Stimulated activated memory B cell treated with anti-CD40 and anti-IgM and Interleukin-4, amounts not matched to agents 10 μg/mL and 1 μg/mL and 100 μg/mL, for 72 hours (primary cell): ENCODE measurements at regions not wholly inside any gene's neighbourhood (a gene's known extent, or its start where the extent isn't known, plus 50 kb on each side); places are given as distances from the start of the nearest gene placed in this dataset.

Source experiments
- ATAC-seq: fragments of 150-1000 bp; cut with Tn5 transposase; 2 replicates; pipeline ENCODE4 v1.10.0; 2021
- H3K27ac Mint-ChIP-seq: one replicate; pipeline ENCODE4 v1.8.0; 2022; ENCODE audit warnings: mild to moderate bottlenecking, mixed read lengths
- H3K27me3 Mint-ChIP-seq: one replicate; pipeline ENCODE4 v1.8.0; 2022; ENCODE audit warnings: mixed read lengths
- H3K36me3 Mint-ChIP-seq: one replicate; pipeline ENCODE4 v1.8.0; 2022; ENCODE audit warnings: mixed read lengths
- H3K4me1 Mint-ChIP-seq: one replicate; pipeline ENCODE4 v1.8.0; 2022; ENCODE audit warnings: mixed read lengths
- H3K4me3 Mint-ChIP-seq: one replicate; pipeline ENCODE4 v1.8.0; 2022; ENCODE audit warnings: mild to moderate bottlenecking, moderate library complexity, mixed read lengths
- H3K9me3 Mint-ChIP-seq: one replicate; pipeline ENCODE4 v1.8.0; 2022; ENCODE audit warnings: mixed read lengths

- Mint-ChIP-seq H3K9me3 (peaks cover 2% of the 10 kb centered on the region), H3K4me1 (no peaks in the 10 kb centered on the region), H3K27ac (no peak overlapping the region), H3K4me3 (no peak overlapping the region), H3K36me3 (no peaks in the 10 kb centered on the region), H3K27me3 (peaks cover 26% of the 10 kb centered on the region)
- no peak for ATAC-seq
Observed at GRCh38 chr14:101616202-101616601, 54.9 kb downstream of the DIO3 start.

GRCh38 chr14:101619484-101619883 lies 58.2 kb downstream of the DIO3 start:
- H3K27me3 Mint-ChIP-seq, result peaks cover 29% of the 10 kb centered on the region
- H3K9me3 Mint-ChIP-seq, result peaks cover 2% of the 10 kb centered on the region
- H3K36me3 Mint-ChIP-seq, result no peaks in the 10 kb centered on the region
- no peak for ATAC-seq
- no peaks in the 10 kb centered on the region for H3K4me1 Mint-ChIP-seq
- no peak overlapping the region for H3K27ac Mint-ChIP-seq
- H3K4me3 Mint-ChIP-seq, result no peak overlapping the region

- Mint-ChIP-seq H3K27me3 (peaks cover 29% of the 10 kb centered on the region), H3K4me1 (no peaks in the 10 kb centered on the region), H3K36me3 (no peaks in the 10 kb centered on the region), H3K9me3 (peaks cover 2% of the 10 kb centered on the region), H3K27ac (no peak overlapping the region), H3K4me3 (no peak overlapping the region)
- peak; percentile 18 for ATAC-seq
Observed at GRCh38 chr14:101620031-101620788, 58.9 kb downstream of the DIO3 start.

- Mint-ChIP-seq H3K27me3 (peaks cover 37% of the 10 kb centered on the region), H3K4me1 (no peaks in the 10 kb centered on the region), H3K36me3 (no peaks in the 10 kb centered on the region), H3K9me3 (peaks cover 4% of the 10 kb centered on the region), H3K27ac (no peak overlapping the region), H3K4me3 (no peak overlapping the region)
- peak; percentile 16 for ATAC-seq
Observed at GRCh38 chr14:101620821-101621785, 59.8 kb downstream of the DIO3 start.

- H3K27me3 Mint-ChIP-seq, result peaks cover 50% of the 10 kb centered on the region
- H3K36me3 Mint-ChIP-seq, result no peaks in the 10 kb centered on the region
- H3K27ac Mint-ChIP-seq, result no peak overlapping the region
- H3K4me3 Mint-ChIP-seq, result no peak overlapping the region
- no peaks in the 10 kb centered on the region for H3K4me1 Mint-ChIP-seq
- ATAC-seq, result no peak
- H3K9me3 Mint-ChIP-seq, result peaks cover 4% of the 10 kb centered on the region
Observed at GRCh38 chr14:101622251-101623076, 61.2 kb downstream of the DIO3 start.

- H3K36me3 Mint-ChIP-seq, result no peaks in the 10 kb centered on the region
- H3K4me3 Mint-ChIP-seq, result no peak overlapping the region
- H3K4me1 Mint-ChIP-seq, result peaks cover 4% of the 10 kb centered on the region
- ATAC-seq, result no peak
- H3K27me3 Mint-ChIP-seq, result peaks cover 55% of the 10 kb centered on the region
- peaks cover 4% of the 10 kb centered on the region for H3K9me3 Mint-ChIP-seq
- H3K27ac Mint-ChIP-seq, result no peak overlapping the region
Observed at GRCh38 chr14:101623077-101623372, 61.7 kb downstream of the DIO3 start.

GRCh38 chr14:101623685-101624444 lies 62.6 kb downstream of the DIO3 start:
- Mint-ChIP-seq H3K4me3 (no peak overlapping the region), H3K4me1 (peaks cover 11% of the 10 kb centered on the region), H3K27me3 (peaks cover 62% of the 10 kb centered on the region), H3K9me3 (peaks cover 4% of the 10 kb centered on the region), H3K36me3 (no peaks in the 10 kb centered on the region), H3K27ac (no peak overlapping the region)
- no peak for ATAC-seq

GRCh38 chr14:101624536-101624935 lies 63.2 kb downstream of the DIO3 start:
- ATAC-seq, result no peak
- Mint-ChIP-seq H3K36me3 (no peaks in the 10 kb centered on the region), H3K27me3 (peaks cover 62% of the 10 kb centered on the region)

GRCh38 chr14:101625336-101626097 lies 64.2 kb downstream of the DIO3 start:
- H3K27ac Mint-ChIP-seq, result no peak overlapping the region
- H3K9me3 Mint-ChIP-seq, result peaks cover 4% of the 10 kb centered on the region
- no peak for ATAC-seq
- no peak overlapping the region for H3K4me3 Mint-ChIP-seq
- peaks cover 70% of the 10 kb centered on the region for H3K27me3 Mint-ChIP-seq
- H3K36me3 Mint-ChIP-seq, result no peaks in the 10 kb centered on the region
- peaks cover 11% of the 10 kb centered on the region for H3K4me1 Mint-ChIP-seq

More at GRCh38 chr14:101624536-101624935, 63.2 kb downstream of the DIO3 start:
- peaks cover 11% of the 10 kb centered on the region for H3K4me1 Mint-ChIP-seq
- peaks cover 4% of the 10 kb centered on the region for H3K9me3 Mint-ChIP-seq
- no peak overlapping the region for H3K4me3 Mint-ChIP-seq
- H3K27ac Mint-ChIP-seq, result no peak overlapping the region

GRCh38 chr14:101626331-101626730 lies 65.0 kb downstream of the DIO3 start:
- Mint-ChIP-seq H3K9me3 (peaks cover 4% of the 10 kb centered on the region), H3K4me3 (no peak overlapping the region), H3K4me1 (peaks cover 11% of the 10 kb centered on the region), H3K27ac (no peak overlapping the region), H3K36me3 (no peaks in the 10 kb centered on the region), H3K27me3 (peaks cover 72% of the 10 kb centered on the region)
- no peak for ATAC-seq

- H3K4me1 Mint-ChIP-seq, result peaks cover 11% of the 10 kb centered on the region
- peaks cover 4% of the 10 kb centered on the region for H3K9me3 Mint-ChIP-seq
- no peak overlapping the region for H3K4me3 Mint-ChIP-seq
- H3K27ac Mint-ChIP-seq, result no peak overlapping the region
- H3K36me3 Mint-ChIP-seq, result no peaks in the 10 kb centered on the region
- peaks cover 71% of the 10 kb centered on the region for H3K27me3 Mint-ChIP-seq
- ATAC-seq, result no peak
Observed at GRCh38 chr14:101627915-101628262, 66.6 kb downstream of the DIO3 start.

GRCh38 chr14:101628471-101628966 lies 67.2 kb downstream of the DIO3 start:
- no peaks in the 10 kb centered on the region for H3K36me3 Mint-ChIP-seq
- peak overlapping the region; percentile 50 for H3K4me3 Mint-ChIP-seq
- H3K4me1 Mint-ChIP-seq, result peaks cover 11% of the 10 kb centered on the region
- H3K27me3 Mint-ChIP-seq, result peaks cover 68% of the 10 kb centered on the region
- peaks cover 4% of the 10 kb centered on the region for H3K9me3 Mint-ChIP-seq
- peak; percentile 74 for ATAC-seq
- no peak overlapping the region for H3K27ac Mint-ChIP-seq

GRCh38 chr14:101628975-101629374 lies 67.7 kb downstream of the DIO3 start:
- H3K9me3 Mint-ChIP-seq, result peaks cover 4% of the 10 kb centered on the region
- H3K27me3 Mint-ChIP-seq, result peaks cover 67% of the 10 kb centered on the region
- H3K4me3 Mint-ChIP-seq, result no peak overlapping the region
- H3K4me1 Mint-ChIP-seq, result peaks cover 11% of the 10 kb centered on the region
- no peak for ATAC-seq
- H3K36me3 Mint-ChIP-seq, result no peaks in the 10 kb centered on the region
- H3K27ac Mint-ChIP-seq, result no peak overlapping the region
